ENCODE measurements at regions not wholly inside any gene's neighbourhood (a gene's known extent, or its start where the extent isn't known, plus 50 kb on each side); places are given as distances from the start of the nearest gene placed in this dataset.

DNA sequence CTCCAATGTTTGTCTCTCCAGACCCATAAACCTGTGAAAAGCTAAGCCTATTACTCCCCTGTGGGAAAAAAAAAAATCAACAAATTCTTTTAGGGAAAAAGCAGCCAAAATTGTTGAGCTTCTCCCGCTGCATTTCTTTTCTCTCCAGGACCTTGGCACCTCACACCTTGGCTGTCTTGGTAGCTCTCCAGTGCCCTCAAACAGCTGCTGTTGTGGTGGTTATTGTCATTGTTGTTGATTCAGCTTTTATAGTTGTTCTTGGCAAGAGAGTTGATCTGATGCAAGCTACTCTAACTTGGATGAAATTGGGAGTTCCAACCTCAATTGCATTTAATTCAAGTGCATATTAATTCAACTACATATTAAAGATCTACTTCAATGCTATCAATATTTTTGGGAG lies 516.9 kb upstream of the LARGE1 start:
- peaks cover 48% of the 10 kb centered on the region for H3K9me3 Mint-ChIP-seq (ENCODE audit: unreplicated experiment)
- DNase-seq (ENCODE audit: unreplicated experiment) = no peak
- no peak for TF ChIP-seq CTCF (IDR thresholded peaks at IDR 0.05; ENCODE audit: unreplicated experiment)
- no peak overlapping the region for H3K4me3 Mint-ChIP-seq (ENCODE audit: unreplicated experiment)
- intact Hi-C loops (cut with micrococcal nuclease) = no loop called here
- ChIA-PET CTCF (interaction anchor here (0.8 to 0.9 kb wide), 2 partner anchors 25 to 540 kb away, joined by 3 read pairs; no protein-coding TSS in a partner anchor), POLR2A (no interaction called here)
- no peak overlapping the region for H3K27ac Mint-ChIP-seq (ENCODE audit: low read depth, unreplicated experiment)
- peaks cover 1% of the 10 kb centered on the region for H3K36me3 Mint-ChIP-seq (ENCODE audit: insufficient read depth, unreplicated experiment)
- H3K4me1 Mint-ChIP-seq (ENCODE audit: insufficient read depth, unreplicated experiment) = no peaks in the 10 kb centered on the region
- BruUV-seq (replicated peaks) = no TSS peak
- H3K27me3 Mint-ChIP-seq (ENCODE audit: insufficient read depth, unreplicated experiment) = no peaks in the 10 kb centered on the region

DNA sequence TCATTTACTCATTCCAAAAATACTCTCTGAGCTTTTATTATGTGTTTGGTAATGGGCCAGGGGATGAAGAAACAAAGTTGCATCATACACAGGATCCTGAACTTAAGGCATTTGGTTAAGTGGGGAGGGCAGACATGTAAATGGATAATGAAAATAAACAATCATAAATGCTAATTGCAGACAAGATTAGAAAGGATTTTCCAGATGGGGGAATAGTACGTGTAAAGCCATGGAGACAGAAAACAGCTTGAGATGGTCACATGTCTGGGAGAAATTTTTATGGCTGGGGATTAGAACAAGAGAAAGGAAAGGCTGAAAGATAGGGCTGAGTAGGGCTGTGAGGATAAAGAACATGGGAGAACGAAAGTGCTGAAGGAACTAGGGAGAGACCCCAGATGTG lies 534.3 kb upstream of the LARGE1 start:
- no TSS peak for BruUV-seq (replicated peaks)
- TF ChIP-seq CTCF (IDR thresholded peaks at IDR 0.05; ENCODE audit: unreplicated experiment) = no peak
- no peak overlapping the region for H3K27ac Mint-ChIP-seq (ENCODE audit: low read depth, unreplicated experiment)
- POLR2A ChIA-PET = no interaction called here
- no peak for DNase-seq (ENCODE audit: unreplicated experiment)
- H3K9me3 Mint-ChIP-seq (ENCODE audit: unreplicated experiment) = peaks cover 37% of the 10 kb centered on the region
- H3K27me3 Mint-ChIP-seq (ENCODE audit: insufficient read depth, unreplicated experiment) = no peaks in the 10 kb centered on the region
- intact Hi-C loops (cut with micrococcal nuclease) = no loop called here
- CTCF ChIA-PET = no interaction called here
- no peaks in the 10 kb centered on the region for H3K36me3 Mint-ChIP-seq (ENCODE audit: insufficient read depth, unreplicated experiment)
- no peak overlapping the region for H3K4me3 Mint-ChIP-seq (ENCODE audit: unreplicated experiment)
- H3K4me1 Mint-ChIP-seq (ENCODE audit: insufficient read depth, unreplicated experiment) = no peaks in the 10 kb centered on the region

GRCh38 chr22:34462795-34463194 lies 542.5 kb upstream of the LARGE1 start:
- H3K27me3 Mint-ChIP-seq (ENCODE audit: insufficient read depth, unreplicated experiment) = no peaks in the 10 kb centered on the region
- intact Hi-C loops (cut with micrococcal nuclease) = no loop called here
- no peak for TF ChIP-seq CTCF (IDR thresholded peaks at IDR 0.05; ENCODE audit: unreplicated experiment)
- no peaks in the 10 kb centered on the region for H3K36me3 Mint-ChIP-seq (ENCODE audit: insufficient read depth, unreplicated experiment)
- no peak overlapping the region for H3K4me3 Mint-ChIP-seq (ENCODE audit: unreplicated experiment)
- POLR2A ChIA-PET = no interaction called here
- CTCF ChIA-PET = no interaction called here
- BruUV-seq (replicated peaks) = no TSS peak
- no peak overlapping the region for H3K27ac Mint-ChIP-seq (ENCODE audit: low read depth, unreplicated experiment)
- no peak for DNase-seq (ENCODE audit: unreplicated experiment)
- no peaks in the 10 kb centered on the region for H3K4me1 Mint-ChIP-seq (ENCODE audit: insufficient read depth, unreplicated experiment)
- peaks cover 50% of the 10 kb centered on the region for H3K9me3 Mint-ChIP-seq (ENCODE audit: unreplicated experiment)

- TF ChIP-seq CTCF (IDR thresholded peaks at IDR 0.05; ENCODE audit: unreplicated experiment) = no peak
- Mint-ChIP-seq H3K9me3 (ENCODE audit: unreplicated experiment) (peaks cover 54% of the 10 kb centered on the region), H3K27me3 (ENCODE audit: insufficient read depth, unreplicated experiment) (no peaks in the 10 kb centered on the region), H3K4me3 (ENCODE audit: unreplicated experiment) (no peak overlapping the region), H3K27ac (ENCODE audit: low read depth, unreplicated experiment) (no peak overlapping the region), H3K36me3 (ENCODE audit: insufficient read depth, unreplicated experiment) (peaks cover 6% of the 10 kb centered on the region), H3K4me1 (ENCODE audit: insufficient read depth, unreplicated experiment) (no peaks in the 10 kb centered on the region)
- no peak for DNase-seq (ENCODE audit: unreplicated experiment)
- POLR2A ChIA-PET = no interaction called here
- no TSS peak for BruUV-seq (replicated peaks)
- CTCF ChIA-PET = no interaction called here
- intact Hi-C loops (cut with micrococcal nuclease) = no loop called here
Measured at GRCh38 chr22:34475886-34476285, 555.6 kb upstream of the LARGE1 start.

Measured in MCF 10A (cell line).